Astrocyte (in vitro differentiated cells and primary cell): ENCODE measurements at regions not wholly inside any gene's neighbourhood (a gene's known extent, or its start where the extent isn't known, plus 50 kb on each side); places are given as distances from the start of the nearest gene placed in this dataset.

ENCODE experiments used
- DNase-seq: peaks from one replicate; pipeline ENCODE4 v3.0.0-alpha.2; 2010; ENCODE audit warnings: low read depth
- FAIRE-seq: peaks from 2 replicates; lab custom pipeline; 2011; peaks lifted over from hg19 to GRCh38; lab: Jason Lieb, UNC
- H2AFZ ChIP-seq: 2 replicates; pipeline ENCODE4 v1.6.0; 2012; ENCODE audit warnings: low read depth, low read length, inconsistent platforms
- H3K27ac ChIP-seq: 2 replicates; pipeline ENCODE4 v1.5.1; 2011; ENCODE audit warnings: low read depth, low read length, inconsistent platforms
- H3K27me3 ChIP-seq: 2 replicates; pipeline ENCODE4 v1.6.0; 2011; ENCODE audit warnings: low read length, inconsistent platforms; ENCODE audit not compliant: insufficient read depth
- H3K36me3 ChIP-seq: 2 replicates; pipeline ENCODE4 v1.5.1; 2011; ENCODE audit warnings: low read length, inconsistent platforms; ENCODE audit not compliant: insufficient read depth
- H3K4me1 ChIP-seq: 2 replicates; pipeline ENCODE4 v1.5.1; 2011; ENCODE audit warnings: low read length, inconsistent platforms; ENCODE audit not compliant: insufficient read depth
- H3K4me2 ChIP-seq: 2 replicates; pipeline ENCODE4 v1.6.0; 2012; ENCODE audit warnings: low read length, inconsistent platforms
- H3K4me3 ChIP-seq: 2 replicates; pipeline ENCODE4 v1.5.1; 2011; ENCODE audit warnings: low read depth, mild to moderate bottlenecking, low read length, inconsistent platforms; ENCODE audit not compliant: insufficient read depth
- H3K79me2 ChIP-seq: 2 replicates; pipeline ENCODE4 v1.6.0; 2012; ENCODE audit warnings: mild to moderate bottlenecking, low read length, inconsistent platforms; ENCODE audit not compliant: insufficient read depth
- H3K9ac ChIP-seq: 2 replicates; pipeline ENCODE4 v1.6.0; 2012; ENCODE audit warnings: mild to moderate bottlenecking, low read length, inconsistent platforms
- H3K9me3 ChIP-seq: 2 replicates; pipeline ENCODE4 v1.5.1; 2012; ENCODE audit warnings: low read depth, mild to moderate bottlenecking, low read length, inconsistent platforms; ENCODE audit not compliant: insufficient read depth
- H4K20me1 ChIP-seq: 2 replicates; pipeline ENCODE4 v1.6.0; 2012; ENCODE audit warnings: low read length, inconsistent platforms; ENCODE audit not compliant: insufficient read depth
- H3K27ac Mint-ChIP-seq: one replicate; pipeline ENCODE4 v1.8.0; 2021; ENCODE audit warnings: mild to moderate bottlenecking, mixed read lengths; ENCODE audit not compliant: unreplicated experiment
- H3K27me3 Mint-ChIP-seq: one replicate; pipeline ENCODE4 v1.8.0; 2021; ENCODE audit warnings: low read depth, mixed read lengths; ENCODE audit not compliant: unreplicated experiment
- H3K36me3 Mint-ChIP-seq: one replicate; pipeline ENCODE4 v1.8.0; 2021; ENCODE audit warnings: low read depth, mixed read lengths; ENCODE audit not compliant: unreplicated experiment
- H3K4me1 Mint-ChIP-seq: one replicate; pipeline ENCODE4 v1.8.0; 2021; ENCODE audit warnings: low read depth, mixed read lengths; ENCODE audit not compliant: unreplicated experiment
- H3K4me3 Mint-ChIP-seq: one replicate; pipeline ENCODE4 v1.8.0; 2021; ENCODE audit warnings: mild to moderate bottlenecking, moderate library complexity, mixed read lengths; ENCODE audit not compliant: unreplicated experiment
- H3K9me3 Mint-ChIP-seq: one replicate; pipeline ENCODE4 v1.8.0; 2021; ENCODE audit warnings: mild to moderate bottlenecking, mixed read lengths; ENCODE audit not compliant: unreplicated experiment
- EZH2 ChIP-seq: IDR thresholded peaks from 2 replicates; pipeline ENCODE4 v1.6.1; 2012; ENCODE audit warnings: mild to moderate bottlenecking, low read length, inconsistent platforms; ENCODE audit not compliant: insufficient read depth
- TF ChIP-seq, protein P1 (sequence below): IDR thresholded peaks from 2 replicates; pipeline ENCODE4 v1.5.1; 2011; ENCODE audit warnings: low read depth, mild to moderate bottlenecking, inconsistent platforms, low read length, moderate library complexity; ENCODE audit not compliant: insufficient read depth

DNA sequence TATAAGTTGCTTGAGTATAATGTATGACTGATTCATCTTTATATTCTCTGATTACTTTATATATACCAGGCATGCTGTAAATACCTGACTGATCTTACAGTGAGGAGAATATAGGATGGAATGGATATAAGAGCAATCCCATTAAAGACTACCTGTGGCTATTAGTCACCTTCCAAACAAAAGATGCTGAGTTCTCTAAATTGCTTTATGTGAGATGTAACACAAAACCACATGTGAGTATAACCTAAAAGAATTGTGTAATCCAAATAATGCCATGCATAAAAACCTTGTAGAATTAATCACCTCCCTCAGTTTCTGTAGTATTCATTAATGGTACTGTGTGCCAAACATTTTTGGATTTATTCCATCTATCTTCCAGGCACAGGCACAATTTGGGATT is 134.6 kb upstream of the LRRC7 start:
- H3K4me1 Mint-ChIP-seq, result peaks cover 8% of the 10 kb centered on the region
- no peaks in the 10 kb centered on the region for H3K27me3 ChIP-seq
- H3K36me3 ChIP-seq, result no peaks in the 10 kb centered on the region
- FAIRE-seq, result no peak
- H3K4me1 ChIP-seq, result no peaks in the 10 kb centered on the region
- TF ChIP-seq, protein P1, sequence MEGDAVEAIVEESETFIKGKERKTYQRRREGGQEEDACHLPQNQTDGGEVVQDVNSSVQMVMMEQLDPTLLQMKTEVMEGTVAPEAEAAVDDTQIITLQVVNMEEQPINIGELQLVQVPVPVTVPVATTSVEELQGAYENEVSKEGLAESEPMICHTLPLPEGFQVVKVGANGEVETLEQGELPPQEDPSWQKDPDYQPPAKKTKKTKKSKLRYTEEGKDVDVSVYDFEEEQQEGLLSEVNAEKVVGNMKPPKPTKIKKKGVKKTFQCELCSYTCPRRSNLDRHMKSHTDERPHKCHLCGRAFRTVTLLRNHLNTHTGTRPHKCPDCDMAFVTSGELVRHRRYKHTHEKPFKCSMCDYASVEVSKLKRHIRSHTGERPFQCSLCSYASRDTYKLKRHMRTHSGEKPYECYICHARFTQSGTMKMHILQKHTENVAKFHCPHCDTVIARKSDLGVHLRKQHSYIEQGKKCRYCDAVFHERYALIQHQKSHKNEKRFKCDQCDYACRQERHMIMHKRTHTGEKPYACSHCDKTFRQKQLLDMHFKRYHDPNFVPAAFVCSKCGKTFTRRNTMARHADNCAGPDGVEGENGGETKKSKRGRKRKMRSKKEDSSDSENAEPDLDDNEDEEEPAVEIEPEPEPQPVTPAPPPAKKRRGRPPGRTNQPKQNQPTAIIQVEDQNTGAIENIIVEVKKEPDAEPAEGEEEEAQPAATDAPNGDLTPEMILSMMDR, result no peak
- TF ChIP-seq EZH2, result no peak
- no peak overlapping the region for H3K9ac ChIP-seq
- H3K9me3 Mint-ChIP-seq, result no peaks in the 10 kb centered on the region
- H3K4me2 ChIP-seq, result no peak overlapping the region
- peak; percentile 33 for DNase-seq
- no peaks in the 10 kb centered on the region for H3K79me2 ChIP-seq
- no peak overlapping the region for H3K4me3 ChIP-seq
- no peaks in the 10 kb centered on the region for H3K9me3 ChIP-seq
- H3K27me3 Mint-ChIP-seq, result peaks cover 2% of the 10 kb centered on the region
- no peaks in the 10 kb centered on the region for H4K20me1 ChIP-seq
- H2AFZ ChIP-seq, result no peak overlapping the region
- H3K4me3 Mint-ChIP-seq, result no peak overlapping the region
- no peaks in the 10 kb centered on the region for H3K36me3 Mint-ChIP-seq
- no peak overlapping the region for H3K27ac ChIP-seq
- H3K27ac Mint-ChIP-seq, result no peak overlapping the region

GRCh38 chr1:69436151-69436550 is 131.6 kb upstream of the LRRC7 start:
- Histone ChIP-seq H4K20me1 (no peaks in the 10 kb centered on the region), H3K9me3 (no peaks in the 10 kb centered on the region), H3K9ac (no peak overlapping the region), H3K27me3 (no peaks in the 10 kb centered on the region), H3K79me2 (no peaks in the 10 kb centered on the region), H3K36me3 (no peaks in the 10 kb centered on the region), H3K4me2 (no peak overlapping the region), H3K27ac (no peak overlapping the region), H3K4me1 (no peaks in the 10 kb centered on the region), H3K4me3 (no peak overlapping the region), H2AFZ (no peak overlapping the region)
- Mint-ChIP-seq H3K9me3 (no peaks in the 10 kb centered on the region), H3K4me1 (peaks cover 15% of the 10 kb centered on the region), H3K4me3 (no peak overlapping the region), H3K36me3 (no peaks in the 10 kb centered on the region), H3K27ac (no peak overlapping the region), H3K27me3 (peaks cover 4% of the 10 kb centered on the region)
- no peak for FAIRE-seq
- TF ChIP-seq, protein P1, result no peak
- no peak for TF ChIP-seq EZH2
- no peak for DNase-seq

- Histone ChIP-seq H3K27me3 (no peaks in the 10 kb centered on the region), H3K4me2 (no peak overlapping the region), H4K20me1 (no peaks in the 10 kb centered on the region), H3K79me2 (no peaks in the 10 kb centered on the region), H3K27ac (no peak overlapping the region), H3K9me3 (no peaks in the 10 kb centered on the region), H3K36me3 (no peaks in the 10 kb centered on the region), H3K4me1 (no peaks in the 10 kb centered on the region), H3K9ac (no peak overlapping the region), H2AFZ (no peak overlapping the region), H3K4me3 (no peak overlapping the region)
- Mint-ChIP-seq H3K4me1 (peaks cover 15% of the 10 kb centered on the region), H3K36me3 (no peaks in the 10 kb centered on the region), H3K27ac (peak overlapping the region; percentile 8), H3K27me3 (peaks cover 4% of the 10 kb centered on the region), H3K4me3 (no peak overlapping the region), H3K9me3 (no peaks in the 10 kb centered on the region)
- no peak for TF ChIP-seq EZH2
- TF ChIP-seq, protein P1, result no peak
- FAIRE-seq (no peak), DNase-seq (no peak)
Measured at GRCh38 chr1:69438056-69438795, 129.5 kb upstream of the LRRC7 start.
